ENCODE measurements at regions not wholly inside any gene's neighbourhood (a gene's known extent, or its start where the extent isn't known, plus 50 kb on each side); places are given as distances from the start of the nearest gene placed in this dataset.

DNA sequence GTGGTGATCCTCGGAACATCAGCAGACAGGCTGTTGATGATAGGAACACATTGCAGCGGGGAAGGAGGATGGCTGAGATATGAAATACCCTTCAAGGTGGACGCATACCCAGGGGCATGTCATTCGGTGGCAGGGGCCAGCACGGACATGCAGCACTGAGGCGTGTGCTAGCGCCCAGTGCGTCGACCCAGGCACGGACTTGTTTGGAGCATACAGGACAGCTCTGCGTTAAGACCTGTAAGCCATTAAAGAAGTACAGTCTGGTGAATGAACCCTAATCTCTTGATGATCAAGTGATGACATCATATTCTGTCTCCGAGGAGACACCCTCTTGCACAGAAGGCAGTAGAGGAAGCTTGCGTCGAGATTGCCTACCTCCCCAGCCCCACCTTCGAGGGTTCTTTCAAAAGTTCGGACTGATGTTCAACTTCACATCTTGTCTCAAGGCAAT lies 63.6 kb upstream of the KIF26B start:
- TF ChIP-seq CTCF (IDR thresholded peaks at IDR 0.05; ENCODE audit: poor library complexity) (no peak), EZH2phosphoT487 (IDR thresholded peaks at IDR 0.05; ENCODE audit: low read depth, severe bottlenecking, unreplicated experiment) (no peak), EZH2 (IDR thresholded peaks at IDR 0.05; ENCODE audit: borderline replicate concordance) (no peak)

Measured in hepatocyte (in vitro differentiated cells).